ENCODE measurements at regions not wholly inside any gene's neighbourhood (a gene's known extent, or its start where the extent isn't known, plus 50 kb on each side); places are given as distances from the start of the nearest gene placed in this dataset.
"Not testable (repeated sequence)": the region's sequence is repeated elsewhere in the genome, so short reads cannot be mapped to it uniquely, and the experiment has no call there.

- peak; percentile 11 for DNase-seq
Observed at GRCh38 chr5:96125231-96125891, 163.7 kb upstream of the ELL2 start.

GRCh38 chr5:96124589-96124988 lies 162.9 kb upstream of the ELL2 start:
- DNase-seq: no peak

GRCh38 chr5:96123418-96123817 lies 161.8 kb upstream of the ELL2 start:
- no peak for DNase-seq

DNA sequence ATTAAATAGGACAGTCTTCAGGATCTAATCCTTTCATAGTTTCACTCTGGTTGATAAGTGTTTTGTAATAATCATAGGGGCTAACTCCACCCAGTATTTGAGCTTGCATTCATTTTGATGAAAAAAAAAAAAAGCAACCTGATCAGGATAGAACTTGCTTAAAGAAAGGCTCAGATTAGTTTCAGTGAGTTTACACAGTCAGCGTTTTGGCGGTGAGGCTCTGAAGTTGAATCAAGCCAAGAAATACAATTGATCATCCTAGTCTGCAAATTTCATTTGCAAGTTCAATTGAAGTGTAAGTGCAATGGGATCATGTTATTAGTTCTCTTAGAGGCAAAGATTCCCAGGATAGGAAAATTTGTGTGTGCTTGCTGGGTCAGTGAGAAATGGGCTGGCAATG lies 159.7 kb upstream of the ELL2 start:
- no peak for DNase-seq

DNA sequence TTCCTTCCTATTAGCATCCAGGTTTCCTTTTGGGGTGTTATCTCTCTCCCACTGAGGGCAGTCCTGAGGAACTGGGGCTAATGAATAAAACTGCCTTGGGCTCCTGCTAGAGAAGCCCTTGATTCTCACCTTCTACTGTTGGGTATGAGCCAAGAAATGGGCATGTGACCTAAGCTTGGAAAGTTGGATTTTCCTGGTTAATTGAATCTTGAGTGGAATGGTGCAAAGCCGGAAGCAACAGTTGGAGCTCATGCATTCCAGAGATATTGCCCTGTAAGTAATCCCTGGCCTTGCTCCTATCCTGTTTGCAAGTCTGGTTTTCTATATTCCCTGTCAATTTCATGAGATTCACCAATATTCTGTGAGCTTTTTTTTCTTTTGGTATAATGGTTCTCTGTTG lies 158.5 kb upstream of the ELL2 start:
- DNase-seq: peak; percentile 14

DNA sequence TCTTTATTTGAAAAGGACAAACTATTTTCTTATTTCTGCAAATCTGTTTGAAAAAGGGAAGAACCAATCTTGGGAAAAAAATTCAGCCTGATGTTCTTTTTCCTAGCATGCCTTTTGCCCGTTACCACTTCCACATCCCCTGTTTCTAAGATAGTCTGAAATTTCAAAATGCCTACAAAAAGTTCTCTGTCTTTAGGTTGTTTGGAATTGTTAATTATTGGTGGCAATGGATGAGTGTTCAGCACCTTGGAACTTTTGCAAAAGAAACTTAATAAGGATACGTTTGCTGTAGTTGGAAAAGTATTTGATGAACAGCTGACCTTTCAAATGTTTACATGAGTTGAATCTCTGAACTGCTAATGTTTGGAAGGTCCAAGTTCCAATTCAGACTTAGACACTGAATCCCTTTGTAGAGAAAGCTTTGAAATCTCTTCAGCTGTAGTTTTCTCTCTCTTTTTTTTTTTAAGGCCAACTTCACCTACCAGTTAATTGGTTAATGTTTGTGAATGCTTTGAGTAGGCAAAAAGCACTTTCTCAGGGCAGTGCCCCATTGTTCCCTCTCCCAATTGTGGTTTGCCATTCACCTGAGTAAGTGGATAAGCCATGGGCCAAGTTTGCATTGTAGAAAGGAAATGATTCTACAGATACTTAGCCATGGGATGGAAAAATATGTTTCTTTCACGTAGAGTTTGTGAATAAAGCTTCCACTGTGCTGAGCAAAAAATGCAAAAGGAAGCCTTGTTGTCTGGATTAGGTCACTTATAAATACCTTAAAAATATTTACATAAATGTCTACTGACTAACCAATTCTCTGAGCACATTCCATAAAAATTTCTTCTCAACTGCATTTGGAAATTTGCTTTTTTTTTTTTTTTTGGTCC lies 156.4 kb upstream of the ELL2 start:
- DNase-seq: no peak

DNA sequence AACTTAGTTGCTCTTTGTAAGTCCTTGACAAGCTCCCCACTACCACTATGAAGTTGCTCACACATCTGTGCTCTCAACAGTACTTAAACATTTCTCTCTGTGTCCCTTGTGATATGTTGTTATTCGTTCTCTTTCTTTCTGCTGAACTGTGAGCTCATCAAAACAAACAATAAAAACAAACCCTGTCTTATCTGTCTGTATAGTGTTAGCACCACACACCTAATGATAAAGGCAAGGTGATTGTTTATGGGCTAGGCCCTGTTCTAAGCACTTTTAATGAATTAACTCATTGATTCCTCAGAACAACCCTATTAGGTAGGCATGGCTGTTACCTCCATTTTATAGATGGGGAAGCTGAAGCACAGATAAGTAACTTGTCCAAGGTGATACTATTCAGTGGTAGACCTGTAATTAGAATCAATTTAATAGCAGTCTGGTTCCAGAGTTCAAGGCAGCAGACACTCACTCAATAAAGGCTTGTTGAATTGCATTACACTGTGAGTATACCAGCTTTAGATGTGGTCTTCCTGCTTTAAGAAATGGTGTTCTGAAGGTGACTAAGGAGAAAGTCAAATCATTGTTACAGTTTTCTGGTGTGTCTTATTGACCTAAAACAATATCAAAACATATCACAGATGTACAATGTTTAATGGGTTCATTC lies 153.6 kb upstream of the ELL2 start:
- DNase-seq: peak; percentile 23

DNA sequence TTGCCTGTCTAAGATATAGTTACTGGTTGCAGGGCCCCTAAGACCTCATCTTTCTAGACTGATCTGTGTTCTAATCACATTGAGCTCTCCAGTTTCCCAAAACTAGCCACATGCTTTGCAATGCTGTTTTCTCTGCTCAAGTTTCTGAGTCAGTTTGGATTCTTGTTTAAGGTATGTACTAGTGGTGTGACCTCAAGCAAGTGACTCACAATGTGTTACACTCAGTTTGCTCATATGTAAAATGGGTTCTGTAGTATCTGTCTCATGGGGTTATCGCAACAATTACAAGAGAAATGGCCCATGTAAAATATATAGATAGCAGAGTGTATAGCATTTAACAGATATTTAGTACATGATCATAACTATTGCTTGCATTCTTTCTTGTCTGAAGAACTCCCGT lies 153.1 kb upstream of the ELL2 start:
- no peak for DNase-seq

DNA sequence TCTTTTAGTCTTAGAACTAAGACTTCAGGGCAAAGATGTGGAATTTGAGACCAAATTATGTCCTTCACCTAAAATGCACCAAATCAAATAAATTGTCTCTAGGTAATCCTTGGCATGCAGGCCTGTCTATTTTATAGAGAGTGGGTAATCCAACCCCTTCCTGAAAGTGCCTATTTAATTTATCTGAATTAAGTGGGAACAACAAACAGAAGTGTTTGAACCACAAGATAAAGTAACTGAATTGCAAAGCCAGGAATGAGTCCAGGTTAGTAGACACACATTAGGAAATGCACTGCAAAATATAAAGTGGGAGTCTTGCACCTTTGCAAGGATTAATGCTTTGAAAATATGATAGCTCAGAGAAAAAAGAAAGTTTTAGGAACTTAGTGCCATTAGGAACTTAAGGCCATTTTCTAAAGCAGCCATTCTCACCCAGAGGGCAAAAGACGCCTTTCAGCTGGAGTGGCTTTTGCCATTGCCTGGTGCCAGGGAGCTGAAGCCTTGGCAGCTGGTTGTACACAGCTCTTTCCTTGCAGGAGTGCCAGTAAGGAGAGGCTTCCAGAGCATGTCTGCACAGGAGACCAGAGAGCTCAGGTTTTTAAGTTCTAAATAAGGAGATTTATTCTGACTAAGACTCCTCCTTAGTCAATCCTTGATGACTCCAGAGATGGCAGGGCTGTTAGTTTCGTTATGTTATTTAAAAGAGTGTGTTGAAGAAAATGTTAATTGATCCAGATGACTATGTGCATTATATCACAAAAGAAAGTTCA lies 151.7 kb upstream of the ELL2 start:
- DNase-seq: no peak

DNA sequence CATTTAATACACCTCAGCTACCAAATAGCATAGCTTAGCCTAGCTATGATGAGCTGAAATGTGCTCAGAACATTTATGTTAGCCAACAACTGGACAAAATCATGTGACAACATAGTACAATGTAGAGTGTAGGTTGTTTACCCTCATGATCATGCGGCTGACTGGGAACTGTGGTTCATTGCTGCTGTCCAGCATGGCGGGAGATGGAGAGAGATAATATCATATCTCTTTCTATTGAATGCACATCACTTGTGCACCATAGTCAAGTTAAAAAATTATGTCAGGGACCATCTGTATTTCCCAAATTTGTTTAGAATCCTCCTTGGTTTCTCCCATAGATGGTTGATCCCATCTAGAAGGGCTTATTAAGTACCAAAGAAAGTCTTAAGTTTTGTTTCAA lies 151.1 kb upstream of the ELL2 start:
- DNase-seq: no peak

DNA sequence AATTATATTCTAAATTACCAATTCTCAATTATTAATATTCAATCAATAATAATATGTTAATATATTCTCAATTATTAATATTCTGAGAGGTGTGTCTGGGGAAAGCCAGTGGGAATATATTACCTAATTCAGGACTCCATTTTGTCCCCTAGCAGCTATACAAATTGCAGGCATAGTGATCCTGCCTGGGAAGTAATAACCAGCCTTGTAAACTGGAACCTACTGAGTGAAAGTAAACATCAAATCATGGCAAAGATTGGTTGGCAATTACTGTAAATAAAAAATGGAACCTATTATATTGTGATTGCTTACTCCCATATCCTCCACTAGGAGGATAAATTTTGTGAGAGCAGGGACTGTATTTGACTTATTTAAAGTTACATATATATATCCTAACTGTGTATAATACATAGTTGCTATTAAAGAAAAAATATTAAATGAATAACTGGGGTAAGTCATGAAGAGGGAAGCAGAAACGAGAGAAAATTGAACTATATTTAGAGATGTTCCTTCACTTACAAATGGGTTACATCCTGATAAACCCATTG lies 150.5 kb upstream of the ELL2 start:
- DNase-seq: no peak

DNA sequence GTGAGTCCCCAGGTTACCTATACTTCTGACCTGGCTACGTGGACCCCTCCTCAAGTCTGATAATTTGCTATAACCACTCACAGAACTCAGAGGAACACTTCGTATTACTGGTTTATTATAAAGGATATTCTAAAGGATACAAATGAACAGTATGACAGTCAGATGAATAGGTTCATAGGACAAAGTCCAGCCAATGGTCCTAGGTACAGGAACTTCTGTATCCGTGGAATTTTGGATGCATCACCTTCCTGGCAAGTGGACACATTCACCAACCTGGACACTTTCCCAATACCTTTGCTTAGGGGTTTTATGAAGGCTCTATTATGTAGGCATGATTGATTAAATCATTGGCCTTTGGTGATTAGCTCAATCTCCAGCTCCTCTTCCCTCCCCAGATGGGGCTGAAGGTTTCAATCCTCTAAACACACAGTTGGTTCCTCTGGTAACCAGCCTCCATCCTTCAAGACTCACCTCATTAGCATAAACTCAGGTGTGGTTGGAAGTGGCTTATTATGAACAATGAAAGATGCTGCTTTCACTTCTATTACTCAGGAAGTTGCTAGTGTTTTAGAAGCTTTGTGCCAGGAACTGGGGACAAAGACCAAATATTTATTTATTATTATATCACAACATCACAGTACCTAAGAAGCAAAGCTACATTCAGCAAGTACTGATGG lies 149.6 kb upstream of the ELL2 start:
- no peak for DNase-seq

DNA sequence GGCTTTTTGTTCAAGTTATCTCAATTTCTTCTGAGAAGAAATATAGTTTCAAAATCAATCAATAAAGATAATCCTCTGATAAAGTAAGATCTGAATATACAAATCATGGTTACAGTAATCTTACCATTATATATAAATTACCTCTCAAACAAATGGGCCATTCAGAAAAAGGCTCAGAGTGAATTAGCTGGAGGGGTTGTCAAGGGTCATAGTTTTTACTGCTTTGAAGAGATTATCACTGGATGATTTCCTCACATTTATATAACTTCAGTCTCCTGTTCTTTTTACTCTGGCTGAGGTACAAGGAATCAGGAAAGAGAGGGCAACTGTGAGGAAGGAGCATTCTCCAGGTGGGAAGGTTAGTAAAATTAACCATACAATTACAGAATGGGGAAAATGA lies 148.6 kb upstream of the ELL2 start:
- DNase-seq: no peak

- not testable (repeated sequence) for DNase-seq
Observed at GRCh38 chr5:96108629-96109028, 147.0 kb upstream of the ELL2 start.

GRCh38 chr5:96103829-96104228 lies 142.2 kb upstream of the ELL2 start:
- DNase-seq: not testable (repeated sequence)

DNA sequence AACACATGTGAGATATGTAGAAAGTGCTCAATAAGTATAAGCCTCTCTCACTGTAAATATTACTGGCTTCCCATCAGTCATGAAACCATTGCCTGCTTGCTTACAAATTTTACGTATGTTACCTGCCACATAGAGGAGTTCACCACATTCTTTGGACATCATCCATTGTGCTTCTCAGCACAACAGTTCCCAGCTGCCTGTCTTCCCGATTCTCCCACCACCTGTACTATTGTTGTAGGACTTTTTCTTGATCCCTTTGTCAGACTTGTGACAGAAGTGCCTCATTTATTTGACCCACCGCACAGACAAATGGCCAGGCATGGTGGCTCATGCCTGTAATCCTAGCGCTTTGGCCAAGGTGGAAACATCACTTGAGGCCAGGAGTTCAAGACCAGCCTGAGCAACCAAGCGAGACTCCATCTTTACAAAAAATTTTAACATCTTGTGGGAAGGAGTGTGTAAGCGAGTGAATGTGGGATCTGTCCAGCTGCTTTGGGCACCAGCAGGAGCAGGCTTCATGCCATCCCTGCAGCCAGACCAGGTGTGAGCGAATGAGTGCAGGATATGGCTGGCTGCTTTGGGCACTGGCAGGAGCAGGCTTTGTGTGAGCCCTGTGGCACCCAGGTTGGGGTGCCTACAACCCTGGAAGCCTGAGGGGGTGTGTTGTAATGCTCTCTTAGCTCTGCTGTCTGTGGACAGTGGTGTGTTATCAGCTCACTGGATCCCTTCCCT lies 139.9 kb upstream of the ELL2 start:
- no peak for DNase-seq

DNA sequence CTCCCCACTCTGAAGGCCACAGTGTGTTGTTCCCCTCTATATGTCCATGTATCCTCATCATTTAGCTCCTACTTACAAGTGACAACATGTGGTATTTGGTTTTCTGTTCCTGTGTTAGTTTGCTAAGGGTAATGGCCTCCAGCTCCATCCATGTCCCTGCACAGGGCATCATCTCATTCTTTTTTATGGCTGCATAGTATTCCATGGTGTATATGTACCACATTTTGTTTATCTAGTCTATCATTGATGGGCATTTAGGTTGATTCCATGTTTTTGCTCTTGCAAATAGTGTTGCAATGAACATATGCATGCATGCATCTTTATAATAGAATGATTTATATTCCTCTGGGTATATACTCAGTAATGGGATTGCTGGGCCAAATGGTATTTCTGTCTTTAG lies 135.8 kb upstream of the ELL2 start:
- not testable (repeated sequence) for DNase-seq

DNA sequence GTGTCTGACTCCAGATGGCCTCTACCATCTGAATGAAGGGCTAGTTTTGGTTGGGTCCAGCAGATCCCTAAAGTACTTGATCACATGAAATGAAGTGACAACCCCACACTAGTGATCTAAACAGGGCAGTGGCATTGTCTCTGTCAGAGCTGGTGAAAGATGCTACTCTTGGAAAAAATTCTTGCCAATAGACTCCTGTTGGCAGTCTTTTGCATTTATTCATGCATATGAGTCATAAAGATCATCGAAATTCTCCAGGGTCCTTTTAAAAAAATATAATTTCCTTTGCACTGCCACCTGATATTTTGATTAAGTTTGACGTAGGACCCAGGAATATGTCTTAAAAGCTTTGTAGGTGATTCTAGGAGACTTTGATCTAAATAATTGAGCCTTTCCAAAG lies 135.1 kb upstream of the ELL2 start:
- DNase-seq: no peak

GRCh38 chr5:96094904-96095303 lies 133.3 kb upstream of the ELL2 start:
- no peak for DNase-seq

DNA sequence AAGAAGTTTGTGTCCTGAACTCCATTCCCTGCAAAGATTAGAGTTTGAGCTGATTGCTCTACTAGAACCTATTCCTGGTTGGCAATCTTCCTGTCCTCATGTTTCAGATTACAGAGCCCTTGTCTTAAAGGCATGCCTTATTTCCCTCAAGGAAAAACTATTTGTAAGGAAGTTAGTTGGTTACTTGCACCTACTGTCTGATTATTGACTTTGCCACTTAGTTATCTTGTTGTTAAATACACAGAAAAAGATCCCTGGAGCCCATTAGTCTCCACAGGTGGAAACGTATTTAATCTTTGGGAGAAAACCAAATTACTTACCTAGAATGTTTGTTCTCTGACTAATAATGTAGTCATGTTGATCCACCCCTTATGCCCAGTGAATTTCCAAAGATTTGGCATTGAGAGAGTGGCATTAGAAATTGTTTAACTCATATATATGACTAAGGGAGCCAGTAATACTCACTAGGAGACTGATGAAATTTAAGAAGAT lies 132.3 kb upstream of the ELL2 start:
- no peak for DNase-seq

DNA sequence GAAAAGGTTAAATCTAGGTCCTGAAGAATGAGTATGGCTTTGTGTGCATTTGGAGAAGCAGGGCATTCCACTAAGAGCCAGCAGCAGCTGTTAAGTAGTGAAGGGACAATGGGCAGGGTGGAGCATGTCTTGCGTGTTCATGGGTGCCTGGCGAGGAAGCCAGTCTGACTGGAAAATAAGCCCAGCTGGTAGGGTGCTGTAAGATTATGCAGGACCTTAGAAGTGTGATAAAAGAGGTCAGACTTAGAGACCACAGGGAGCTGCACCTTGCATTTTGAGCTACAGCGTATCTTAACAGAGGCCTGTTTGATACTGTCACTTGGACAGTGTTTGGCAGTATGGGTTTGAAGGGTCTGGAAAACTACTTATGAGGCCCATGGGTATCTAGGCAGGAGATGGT lies 131.7 kb upstream of the ELL2 start:
- DNase-seq: no peak
